Osteocyte (in vitro differentiated cells): ENCODE measurements at regions not wholly inside any gene's neighbourhood (a gene's known extent, or its start where the extent isn't known, plus 50 kb on each side); places are given as distances from the start of the nearest gene placed in this dataset.
"Not testable (repeated sequence)": the region's sequence is repeated elsewhere in the genome, so short reads cannot be mapped to it uniquely, and the experiment has no call there.

Experiments used
- DNase-seq: peaks from one replicate; pipeline ENCODE4 v3.0.0; 2021; ENCODE audit warnings: mixed read lengths; ENCODE audit not compliant: unreplicated experiment; ENCODE audit errors: extremely low spot score
- H3K27ac Mint-ChIP-seq: one replicate; pipeline ENCODE4 v1.8.0; 2021; ENCODE audit warnings: mild to moderate bottlenecking, mixed read lengths; ENCODE audit not compliant: unreplicated experiment
- H3K27me3 Mint-ChIP-seq: one replicate; pipeline ENCODE4 v1.8.0; 2021; ENCODE audit warnings: mixed read lengths; ENCODE audit not compliant: unreplicated experiment
- H3K36me3 Mint-ChIP-seq: one replicate; pipeline ENCODE4 v1.8.0; 2021; ENCODE audit warnings: mixed read lengths; ENCODE audit not compliant: unreplicated experiment
- H3K4me1 Mint-ChIP-seq: one replicate; pipeline ENCODE4 v1.8.0; 2021; ENCODE audit warnings: mixed read lengths; ENCODE audit not compliant: unreplicated experiment
- H3K4me3 Mint-ChIP-seq: one replicate; pipeline ENCODE4 v1.8.0; 2021; ENCODE audit warnings: mild to moderate bottlenecking, moderate library complexity, mixed read lengths; ENCODE audit not compliant: unreplicated experiment
- H3K9me3 Mint-ChIP-seq: one replicate; pipeline ENCODE4 v1.8.0; 2021; ENCODE audit warnings: mixed read lengths; ENCODE audit not compliant: unreplicated experiment
- TF ChIP-seq, protein P1 (sequence below): fragments of 200-600 bp; sonication (generic); IDR thresholded peaks from 2 replicates; pipeline ENCODE4 v1.5.0; 2021; ENCODE audit warnings: antibody characterized with exemption, mild to moderate bottlenecking, moderate library complexity

DNA sequence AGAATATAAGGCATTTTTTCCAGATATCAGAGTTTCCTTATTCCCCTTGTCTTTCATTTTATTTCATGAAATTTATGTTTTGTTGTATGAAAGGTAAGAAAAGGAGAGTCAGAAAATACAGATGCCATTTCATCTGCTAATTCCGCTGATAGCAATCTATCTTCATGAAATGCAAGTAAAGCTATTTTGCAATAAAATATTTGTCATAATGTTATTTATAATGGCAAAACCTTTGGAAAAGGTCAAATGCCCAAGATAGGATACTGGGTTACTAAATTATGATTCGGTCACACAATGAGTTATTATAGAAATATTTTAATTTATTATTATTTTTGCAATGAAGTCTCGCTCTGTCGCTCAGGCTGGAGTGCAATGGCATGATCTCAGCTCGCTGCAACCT is 124.2 kb downstream of the SPP2 start:
- Mint-ChIP-seq H3K36me3 (no peaks in the 10 kb centered on the region), H3K4me1 (peaks cover 15% of the 10 kb centered on the region), H3K27me3 (peaks cover 4% of the 10 kb centered on the region), H3K4me3 (no peak overlapping the region), H3K9me3 (no peaks in the 10 kb centered on the region), H3K27ac (no peak overlapping the region)
- no peak for DNase-seq
- TF ChIP-seq, protein P1, sequence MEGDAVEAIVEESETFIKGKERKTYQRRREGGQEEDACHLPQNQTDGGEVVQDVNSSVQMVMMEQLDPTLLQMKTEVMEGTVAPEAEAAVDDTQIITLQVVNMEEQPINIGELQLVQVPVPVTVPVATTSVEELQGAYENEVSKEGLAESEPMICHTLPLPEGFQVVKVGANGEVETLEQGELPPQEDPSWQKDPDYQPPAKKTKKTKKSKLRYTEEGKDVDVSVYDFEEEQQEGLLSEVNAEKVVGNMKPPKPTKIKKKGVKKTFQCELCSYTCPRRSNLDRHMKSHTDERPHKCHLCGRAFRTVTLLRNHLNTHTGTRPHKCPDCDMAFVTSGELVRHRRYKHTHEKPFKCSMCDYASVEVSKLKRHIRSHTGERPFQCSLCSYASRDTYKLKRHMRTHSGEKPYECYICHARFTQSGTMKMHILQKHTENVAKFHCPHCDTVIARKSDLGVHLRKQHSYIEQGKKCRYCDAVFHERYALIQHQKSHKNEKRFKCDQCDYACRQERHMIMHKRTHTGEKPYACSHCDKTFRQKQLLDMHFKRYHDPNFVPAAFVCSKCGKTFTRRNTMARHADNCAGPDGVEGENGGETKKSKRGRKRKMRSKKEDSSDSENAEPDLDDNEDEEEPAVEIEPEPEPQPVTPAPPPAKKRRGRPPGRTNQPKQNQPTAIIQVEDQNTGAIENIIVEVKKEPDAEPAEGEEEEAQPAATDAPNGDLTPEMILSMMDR = no peak

DNA sequence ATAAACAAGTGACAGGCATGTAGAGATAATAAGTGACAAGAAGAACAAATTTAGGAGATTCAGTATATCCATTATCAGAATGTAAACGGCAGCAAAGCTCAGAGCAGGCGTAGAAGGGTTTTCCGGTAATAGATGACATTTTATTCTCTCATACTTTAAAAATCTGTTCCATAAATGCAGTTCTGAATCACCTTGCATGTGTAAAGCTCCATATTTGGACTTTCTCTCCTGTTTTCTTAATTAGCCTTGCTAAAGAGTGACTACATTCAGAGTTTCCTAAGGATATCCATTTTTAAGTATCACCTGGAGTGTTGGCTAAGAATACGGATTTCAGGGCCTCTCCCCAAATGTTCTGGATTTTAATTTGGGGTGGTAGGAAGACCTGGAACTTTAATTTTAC is 122.0 kb downstream of the SPP2 start:
- TF ChIP-seq, protein P1 = no peak
- H3K27me3 Mint-ChIP-seq = no peaks in the 10 kb centered on the region
- H3K4me3 Mint-ChIP-seq = no peak overlapping the region
- H3K4me1 Mint-ChIP-seq = peaks cover 34% of the 10 kb centered on the region
- H3K36me3 Mint-ChIP-seq = no peaks in the 10 kb centered on the region
- H3K9me3 Mint-ChIP-seq = no peaks in the 10 kb centered on the region
- DNase-seq = no peak
- no peak overlapping the region for H3K27ac Mint-ChIP-seq

DNA sequence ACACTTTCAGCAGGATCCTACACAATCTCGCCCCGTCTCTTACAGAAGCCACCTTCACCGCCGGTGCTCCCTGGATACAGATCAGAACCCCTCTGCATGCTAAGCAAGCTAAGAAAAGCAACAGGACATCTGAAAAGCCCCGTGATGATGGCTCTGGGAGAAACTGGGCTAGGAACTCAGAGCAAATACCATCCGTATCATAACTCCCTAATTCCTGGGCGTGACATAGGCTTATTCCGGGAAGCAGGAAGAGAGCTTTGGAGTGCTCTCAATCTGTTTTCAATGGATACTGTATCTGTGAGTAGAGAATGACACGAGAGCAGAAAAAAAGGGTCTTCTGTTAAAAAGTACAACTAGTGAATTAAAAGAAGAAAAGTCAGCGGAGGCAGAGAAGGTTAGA is 121.6 kb downstream of the SPP2 start:
- no peaks in the 10 kb centered on the region for H3K9me3 Mint-ChIP-seq
- peaks cover 35% of the 10 kb centered on the region for H3K4me1 Mint-ChIP-seq
- no peak overlapping the region for H3K4me3 Mint-ChIP-seq
- no peak for DNase-seq
- H3K36me3 Mint-ChIP-seq = no peaks in the 10 kb centered on the region
- no peak overlapping the region for H3K27ac Mint-ChIP-seq
- H3K27me3 Mint-ChIP-seq = no peaks in the 10 kb centered on the region
- TF ChIP-seq, protein P1 = no peak

DNA sequence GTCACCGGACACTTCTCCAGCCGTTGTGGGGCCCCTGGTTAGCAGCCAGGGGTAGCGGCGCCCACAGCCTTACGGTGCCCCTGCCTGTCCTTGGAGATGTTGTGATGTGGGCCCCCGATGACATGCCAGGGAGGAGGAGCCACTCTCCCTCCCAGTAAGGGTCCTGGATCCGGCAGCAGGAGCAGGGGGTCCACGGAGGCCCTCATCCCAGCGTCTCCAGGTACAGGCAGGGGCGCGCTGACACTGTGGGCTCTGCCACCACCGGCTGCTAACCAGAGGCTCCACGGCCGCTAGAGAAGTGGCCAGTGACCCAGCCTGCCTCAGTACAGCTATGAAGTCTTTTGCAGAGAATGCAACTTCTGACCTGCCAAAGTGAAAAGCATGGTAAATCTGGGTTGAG is 121.2 kb downstream of the SPP2 start:
- no peaks in the 10 kb centered on the region for H3K9me3 Mint-ChIP-seq
- DNase-seq = no peak

DNA sequence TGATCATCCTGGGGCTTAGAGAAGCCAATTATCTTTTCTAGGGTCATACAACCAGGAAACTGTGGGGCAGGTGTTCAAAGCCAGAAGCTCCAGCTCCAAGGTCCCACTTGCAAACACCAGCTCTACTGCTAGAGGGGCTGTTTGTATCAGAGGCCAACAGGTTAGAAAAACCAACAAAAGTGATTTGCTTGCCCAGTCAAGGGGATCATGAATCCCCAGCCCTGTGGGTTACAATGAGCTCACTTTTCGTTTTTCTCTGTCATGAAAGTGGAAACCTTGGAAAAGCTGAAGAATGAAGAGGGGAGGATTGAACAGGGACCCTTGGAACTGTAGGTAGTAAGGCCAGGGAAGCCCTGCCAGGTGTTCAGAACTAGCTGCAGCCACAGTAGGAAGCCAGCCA is 119.2 kb downstream of the SPP2 start:
- DNase-seq = no peak
- H3K4me3 Mint-ChIP-seq = no peak overlapping the region
- TF ChIP-seq, protein P1 = no peak
- H3K27ac Mint-ChIP-seq = peak overlapping the region; percentile 47
- H3K36me3 Mint-ChIP-seq = no peaks in the 10 kb centered on the region
- peaks cover 59% of the 10 kb centered on the region for H3K4me1 Mint-ChIP-seq
- no peaks in the 10 kb centered on the region for H3K27me3 Mint-ChIP-seq
- H3K9me3 Mint-ChIP-seq = no peaks in the 10 kb centered on the region

More for the DNA sequence above, 121.2 kb downstream of the SPP2 start:
- H3K36me3 Mint-ChIP-seq = no peaks in the 10 kb centered on the region
- no peaks in the 10 kb centered on the region for H3K27me3 Mint-ChIP-seq
- no peak overlapping the region for H3K4me3 Mint-ChIP-seq
- TF ChIP-seq, protein P1 = no peak
- no peak overlapping the region for H3K27ac Mint-ChIP-seq
- peaks cover 39% of the 10 kb centered on the region for H3K4me1 Mint-ChIP-seq

DNA sequence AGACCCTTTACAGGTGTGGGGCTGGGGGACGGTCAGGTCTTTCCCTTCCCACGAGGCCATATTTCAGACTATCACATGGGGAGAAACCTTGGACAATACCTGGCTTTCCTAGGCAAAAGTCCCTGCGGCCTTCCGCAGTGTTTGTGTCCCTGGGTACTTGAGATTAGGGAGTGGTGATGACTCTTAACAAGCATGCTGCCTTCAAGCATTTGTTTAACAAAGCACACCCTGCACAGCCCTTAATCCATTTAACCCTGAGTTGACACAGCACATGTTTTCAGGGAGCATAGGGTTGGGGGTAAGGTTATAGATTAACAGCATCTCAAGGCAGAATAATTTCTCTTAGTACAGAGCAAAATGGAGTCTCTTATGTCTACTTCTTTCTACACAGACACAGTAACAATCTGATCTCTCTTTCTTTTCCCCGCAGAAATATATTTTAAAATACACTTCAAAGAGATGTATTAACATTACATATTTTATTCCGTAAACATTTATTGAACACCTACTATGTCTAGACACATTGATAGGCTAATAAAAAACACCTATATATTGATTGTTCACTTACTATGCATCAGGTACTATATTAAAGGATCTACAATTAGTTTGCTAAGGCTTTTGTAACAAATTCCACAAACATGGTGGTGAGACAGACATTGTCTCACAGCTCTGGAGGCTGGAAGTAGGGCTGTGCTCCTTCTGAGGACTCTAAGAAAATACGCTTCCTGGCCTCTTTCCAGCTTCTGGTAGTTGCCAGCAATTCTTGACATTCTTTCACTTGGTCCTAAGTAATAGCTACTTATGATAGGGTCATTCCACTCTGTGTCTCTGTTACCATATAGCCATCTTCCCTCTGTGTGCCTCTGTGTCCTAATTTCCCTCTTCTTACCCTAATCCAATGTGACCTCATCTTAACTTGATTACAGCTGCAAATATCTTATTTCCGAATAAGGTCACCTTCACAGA is 118.4 kb downstream of the SPP2 start:
- H3K27me3 Mint-ChIP-seq, H3K9me3 Mint-ChIP-seq, DNase-seq, H3K36me3 Mint-ChIP-seq, H3K4me3 Mint-ChIP-seq: not testable (repeated sequence)
- peak overlapping the region; percentile 47 for H3K27ac Mint-ChIP-seq
- H3K4me1 Mint-ChIP-seq = peaks cover 65% of the 10 kb centered on the region
